ENCODE measurements at regions not wholly inside any gene's neighbourhood (a gene's known extent, or its start where the extent isn't known, plus 50 kb on each side); places are given as distances from the start of the nearest gene placed in this dataset.

DNA sequence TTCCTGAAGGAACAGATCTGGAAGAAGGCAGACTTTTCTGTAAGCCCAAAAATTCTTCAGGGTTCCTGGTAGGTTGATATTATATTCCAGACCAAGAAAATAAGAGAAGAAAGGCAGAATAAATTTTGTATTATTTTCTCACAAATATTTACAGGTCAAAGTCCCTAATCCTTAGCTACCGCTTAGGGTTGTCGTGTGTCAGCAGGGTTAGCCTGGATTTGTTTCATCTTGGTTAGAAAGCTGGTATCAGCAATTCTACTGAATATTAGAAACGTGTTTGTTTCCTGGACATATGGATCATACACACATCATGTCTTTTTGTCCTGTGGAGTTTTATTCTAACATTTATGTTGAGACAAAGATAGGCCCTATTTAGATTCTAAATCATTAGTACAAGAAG is 232.9 kb upstream of the CXXC4 start:
- no peak overlapping the region for H3K27ac ChIP-seq (ENCODE audit: low read depth, low read length)
- H3K36me3 ChIP-seq (ENCODE audit: control insufficient read depth in 1 of 2, insufficient read depth in 2 of 2, low read length in 2 of 2): no peaks in the 10 kb centered on the region
- H3K4me3 ChIP-seq (ENCODE audit: low read depth in 1 of 2, low read length in 2 of 2): no peak overlapping the region
- no peaks in the 10 kb centered on the region for H3K4me1 ChIP-seq (ENCODE audit: control insufficient read depth in 1 of 2, insufficient read depth in 2 of 2, low read length in 2 of 2)
- H3K9me3 ChIP-seq (ENCODE audit: control insufficient read depth in 1 of 2, low read length in 2 of 2): no peaks in the 10 kb centered on the region
- H3K9ac ChIP-seq (ENCODE audit: low read depth in 1 of 2, low read length in 2 of 2): no peak overlapping the region
- H3K27me3 ChIP-seq (ENCODE audit: control insufficient read depth in 1 of 2, insufficient read depth in 2 of 2, low read length in 2 of 2): no peaks in the 10 kb centered on the region

DNA sequence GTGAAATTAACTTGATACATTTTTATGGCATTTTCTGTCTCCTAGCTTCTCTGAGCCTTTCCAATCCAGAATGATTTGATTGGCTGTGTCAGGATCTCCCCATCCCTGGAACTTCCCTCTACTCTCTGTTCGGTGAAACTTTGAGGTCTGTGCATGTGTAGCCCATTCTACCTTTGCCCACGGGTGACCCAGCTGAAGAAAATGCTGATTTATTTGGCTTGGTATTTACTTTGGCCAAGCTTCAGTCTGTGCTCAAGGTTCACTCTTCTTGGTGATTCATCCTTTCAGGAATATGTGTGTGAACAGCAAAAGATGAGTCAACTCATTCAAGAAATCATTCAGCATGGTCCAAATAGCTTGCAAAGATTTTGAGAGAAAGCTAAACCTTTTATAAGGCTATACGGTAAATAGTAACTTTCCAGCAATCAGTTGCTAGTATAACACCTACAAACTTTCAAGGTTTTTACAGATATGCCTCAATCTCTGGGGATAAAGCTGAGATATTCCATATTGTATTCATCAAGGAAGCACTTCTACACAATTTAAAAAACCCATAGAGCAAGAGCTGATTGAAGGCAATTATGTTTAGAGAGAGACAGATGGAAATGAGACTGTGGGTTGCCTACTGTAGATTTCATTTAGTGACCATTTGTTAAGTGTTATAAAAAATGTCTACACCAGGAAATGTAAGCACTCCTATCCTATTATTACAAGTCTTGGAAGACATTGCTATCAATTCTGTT is 233.9 kb upstream of the CXXC4 start:
- Histone ChIP-seq H3K9me3 (ENCODE audit: control insufficient read depth in 1 of 2, low read length in 2 of 2) (no peaks in the 10 kb centered on the region), H3K4me1 (ENCODE audit: control insufficient read depth in 1 of 2, insufficient read depth in 2 of 2, low read length in 2 of 2) (no peaks in the 10 kb centered on the region), H3K9ac (ENCODE audit: low read depth in 1 of 2, low read length in 2 of 2) (no peak overlapping the region), H3K27me3 (ENCODE audit: control insufficient read depth in 1 of 2, insufficient read depth in 2 of 2, low read length in 2 of 2) (no peaks in the 10 kb centered on the region), H3K36me3 (ENCODE audit: control insufficient read depth in 1 of 2, insufficient read depth in 2 of 2, low read length in 2 of 2) (no peaks in the 10 kb centered on the region), H3K27ac (ENCODE audit: low read depth, low read length) (no peak overlapping the region), H3K4me3 (ENCODE audit: low read depth in 1 of 2, low read length in 2 of 2) (no peak overlapping the region)

DNA sequence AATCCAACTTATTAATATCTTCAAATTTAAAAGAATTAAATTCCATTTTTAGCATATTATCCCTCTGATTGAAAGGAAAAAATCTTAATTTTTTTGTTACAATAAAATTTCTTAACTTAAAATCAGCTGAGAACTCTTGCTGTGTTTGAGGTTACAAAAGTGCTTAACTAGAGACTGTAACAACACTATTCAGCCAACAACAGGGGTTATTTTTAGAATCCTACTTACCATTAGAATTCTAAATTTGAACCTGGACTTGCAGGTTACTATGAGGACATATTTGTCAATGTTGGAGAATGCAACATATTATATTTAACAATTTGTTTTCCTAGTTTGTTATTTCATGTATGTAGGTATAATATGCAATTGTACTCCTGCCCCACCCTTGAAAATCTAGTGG is 238.1 kb upstream of the CXXC4 start:
- Histone ChIP-seq H3K4me3 (ENCODE audit: low read depth in 1 of 2, low read length in 2 of 2) (no peak overlapping the region), H3K27me3 (ENCODE audit: control insufficient read depth in 1 of 2, insufficient read depth in 2 of 2, low read length in 2 of 2) (no peaks in the 10 kb centered on the region), H3K9ac (ENCODE audit: low read depth in 1 of 2, low read length in 2 of 2) (no peak overlapping the region), H3K27ac (ENCODE audit: low read depth, low read length) (no peak overlapping the region), H3K4me1 (ENCODE audit: control insufficient read depth in 1 of 2, insufficient read depth in 2 of 2, low read length in 2 of 2) (no peaks in the 10 kb centered on the region), H3K9me3 (ENCODE audit: control insufficient read depth in 1 of 2, low read length in 2 of 2) (no peaks in the 10 kb centered on the region), H3K36me3 (ENCODE audit: control insufficient read depth in 1 of 2, insufficient read depth in 2 of 2, low read length in 2 of 2) (no peaks in the 10 kb centered on the region)

DNA sequence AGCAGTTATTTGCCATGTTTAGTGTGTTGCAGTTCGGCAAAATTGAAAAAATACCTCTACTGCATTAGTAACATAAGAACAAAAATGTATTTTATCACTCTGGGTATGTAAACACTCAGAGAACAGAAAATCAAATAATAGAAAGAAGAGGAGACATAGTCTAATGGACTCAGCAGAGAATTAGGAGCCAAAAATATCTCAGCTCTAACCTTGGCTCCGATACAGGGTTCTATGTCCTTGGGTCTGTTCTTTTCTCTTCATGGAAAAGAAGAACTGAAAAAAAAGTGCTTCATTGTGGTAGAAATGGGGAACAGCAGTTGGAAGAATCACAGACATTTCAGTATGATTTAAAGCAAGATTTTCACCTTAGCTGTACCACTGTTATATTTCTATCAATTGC is 240.5 kb upstream of the CXXC4 start:
- Histone ChIP-seq H3K36me3 (ENCODE audit: control insufficient read depth in 1 of 2, insufficient read depth in 2 of 2, low read length in 2 of 2) (no peaks in the 10 kb centered on the region), H3K27me3 (ENCODE audit: control insufficient read depth in 1 of 2, insufficient read depth in 2 of 2, low read length in 2 of 2) (no peaks in the 10 kb centered on the region), H3K27ac (ENCODE audit: low read depth, low read length) (no peak overlapping the region), H3K4me1 (ENCODE audit: control insufficient read depth in 1 of 2, insufficient read depth in 2 of 2, low read length in 2 of 2) (no peaks in the 10 kb centered on the region), H3K9ac (ENCODE audit: low read depth in 1 of 2, low read length in 2 of 2) (no peak overlapping the region), H3K4me3 (ENCODE audit: low read depth in 1 of 2, low read length in 2 of 2) (no peak overlapping the region), H3K9me3 (ENCODE audit: control insufficient read depth in 1 of 2, low read length in 2 of 2) (no peaks in the 10 kb centered on the region)

DNA sequence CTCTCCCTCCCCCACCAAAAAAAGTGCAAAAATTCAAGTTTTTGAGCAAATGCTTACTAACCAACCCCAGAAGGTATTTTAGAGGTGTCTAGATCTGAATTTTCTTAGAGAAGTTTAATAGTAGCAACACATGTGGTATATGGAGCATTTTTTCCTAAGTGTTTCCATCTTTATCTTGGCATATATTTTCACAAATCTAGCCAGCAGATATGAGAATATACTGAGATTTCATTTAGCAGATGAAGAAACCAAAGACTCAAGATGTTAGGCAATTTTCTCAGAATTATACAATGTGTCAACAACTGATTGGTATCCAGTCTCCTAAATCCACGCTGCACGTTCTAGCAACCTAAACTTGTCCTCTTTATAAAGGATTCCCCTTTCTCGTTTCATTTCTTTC is 245.5 kb upstream of the CXXC4 start:
- no peak overlapping the region for H3K4me3 ChIP-seq (ENCODE audit: low read depth in 1 of 2, low read length in 2 of 2)
- H3K9me3 ChIP-seq (ENCODE audit: control insufficient read depth in 1 of 2, low read length in 2 of 2): no peaks in the 10 kb centered on the region
- no peaks in the 10 kb centered on the region for H3K27me3 ChIP-seq (ENCODE audit: control insufficient read depth in 1 of 2, insufficient read depth in 2 of 2, low read length in 2 of 2)
- no peak overlapping the region for H3K9ac ChIP-seq (ENCODE audit: low read depth in 1 of 2, low read length in 2 of 2)
- no peaks in the 10 kb centered on the region for H3K4me1 ChIP-seq (ENCODE audit: control insufficient read depth in 1 of 2, insufficient read depth in 2 of 2, low read length in 2 of 2)
- H3K27ac ChIP-seq (ENCODE audit: low read depth, low read length): no peak overlapping the region
- H3K36me3 ChIP-seq (ENCODE audit: control insufficient read depth in 1 of 2, insufficient read depth in 2 of 2, low read length in 2 of 2): no peaks in the 10 kb centered on the region

DNA sequence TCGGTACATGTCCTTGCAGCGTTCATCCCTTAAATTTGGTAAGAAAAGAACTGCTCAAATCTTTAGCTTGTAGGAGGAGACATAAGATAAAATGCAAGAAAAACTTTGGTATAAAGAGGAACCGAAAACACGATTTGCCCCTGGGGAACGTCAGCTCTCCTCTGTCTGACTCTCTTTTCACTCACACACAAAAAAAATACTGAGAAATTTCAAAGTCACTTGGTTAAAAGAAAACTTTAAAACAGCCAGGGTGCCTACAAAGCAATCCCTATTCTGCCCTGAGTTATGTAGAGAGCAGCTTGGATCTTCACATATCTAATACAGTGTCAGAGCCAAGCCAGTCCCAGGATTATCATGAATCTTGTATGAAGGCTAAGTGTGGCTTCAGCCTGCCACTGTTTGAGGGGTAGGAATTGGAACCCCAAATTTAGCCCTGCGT is 248.5 kb upstream of the CXXC4 start:
- Histone ChIP-seq H3K27ac (ENCODE audit: low read depth, low read length) (no peak overlapping the region), H3K27me3 (ENCODE audit: control insufficient read depth in 1 of 2, insufficient read depth in 2 of 2, low read length in 2 of 2) (no peaks in the 10 kb centered on the region), H3K36me3 (ENCODE audit: control insufficient read depth in 1 of 2, insufficient read depth in 2 of 2, low read length in 2 of 2) (no peaks in the 10 kb centered on the region), H3K4me3 (ENCODE audit: low read depth in 1 of 2, low read length in 2 of 2) (no peak overlapping the region), H3K4me1 (ENCODE audit: control insufficient read depth in 1 of 2, insufficient read depth in 2 of 2, low read length in 2 of 2) (no peaks in the 10 kb centered on the region), H3K9ac (ENCODE audit: low read depth in 1 of 2, low read length in 2 of 2) (no peak overlapping the region), H3K9me3 (ENCODE audit: control insufficient read depth in 1 of 2, low read length in 2 of 2) (no peaks in the 10 kb centered on the region)

DNA sequence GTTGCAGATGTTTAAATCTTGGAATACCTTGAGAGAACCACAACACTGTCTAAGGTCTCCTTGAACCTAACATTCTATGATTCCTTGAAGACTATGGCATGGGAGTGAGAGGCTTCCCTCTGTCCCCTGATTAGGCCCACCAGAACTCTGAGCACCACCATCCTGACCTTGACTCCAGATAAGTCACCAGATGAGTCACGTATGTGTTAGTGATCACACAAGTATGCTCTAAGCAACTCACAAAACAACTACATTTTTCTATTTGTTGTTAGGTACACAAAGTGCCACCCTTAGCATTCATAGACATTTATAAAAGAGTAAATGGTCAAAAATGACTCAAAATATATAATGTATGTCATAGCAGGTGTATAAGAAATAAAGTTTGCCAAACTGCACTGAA is 252.9 kb upstream of the CXXC4 start:
- Histone ChIP-seq H3K9ac (ENCODE audit: low read depth in 1 of 2, low read length in 2 of 2) (no peak overlapping the region), H3K27ac (ENCODE audit: low read depth, low read length) (no peak overlapping the region), H3K4me3 (ENCODE audit: low read depth in 1 of 2, low read length in 2 of 2) (no peak overlapping the region), H3K36me3 (ENCODE audit: control insufficient read depth in 1 of 2, insufficient read depth in 2 of 2, low read length in 2 of 2) (no peaks in the 10 kb centered on the region), H3K9me3 (ENCODE audit: control insufficient read depth in 1 of 2, low read length in 2 of 2) (no peaks in the 10 kb centered on the region), H3K27me3 (ENCODE audit: control insufficient read depth in 1 of 2, insufficient read depth in 2 of 2, low read length in 2 of 2) (no peaks in the 10 kb centered on the region), H3K4me1 (ENCODE audit: control insufficient read depth in 1 of 2, insufficient read depth in 2 of 2, low read length in 2 of 2) (no peaks in the 10 kb centered on the region)

DNA sequence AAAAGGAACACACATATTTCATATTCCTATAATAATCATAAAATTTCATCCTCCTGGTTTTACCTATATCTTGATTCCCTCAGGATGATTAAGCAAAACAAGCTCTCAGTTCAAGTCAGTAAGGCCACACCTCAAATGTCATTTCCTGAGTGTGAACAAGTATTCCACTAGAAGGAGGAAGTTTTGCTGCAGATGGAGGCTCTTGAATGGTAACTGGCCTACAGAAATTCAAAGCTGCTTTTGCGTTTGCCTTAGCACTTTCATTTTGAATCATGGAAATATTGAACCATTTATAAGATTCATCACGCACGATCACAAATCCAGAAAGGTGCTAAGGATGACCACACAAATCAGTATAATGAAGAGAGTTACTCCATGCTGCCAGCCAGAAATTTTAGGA is 254.4 kb upstream of the CXXC4 start:
- no peaks in the 10 kb centered on the region for H3K27me3 ChIP-seq (ENCODE audit: control insufficient read depth in 1 of 2, insufficient read depth in 2 of 2, low read length in 2 of 2)
- no peak overlapping the region for H3K9ac ChIP-seq (ENCODE audit: low read depth in 1 of 2, low read length in 2 of 2)
- no peaks in the 10 kb centered on the region for H3K36me3 ChIP-seq (ENCODE audit: control insufficient read depth in 1 of 2, insufficient read depth in 2 of 2, low read length in 2 of 2)
- H3K27ac ChIP-seq (ENCODE audit: low read depth, low read length): no peak overlapping the region
- H3K9me3 ChIP-seq (ENCODE audit: control insufficient read depth in 1 of 2, low read length in 2 of 2): no peaks in the 10 kb centered on the region
- no peaks in the 10 kb centered on the region for H3K4me1 ChIP-seq (ENCODE audit: control insufficient read depth in 1 of 2, insufficient read depth in 2 of 2, low read length in 2 of 2)
- no peak overlapping the region for H3K4me3 ChIP-seq (ENCODE audit: low read depth in 1 of 2, low read length in 2 of 2)

DNA sequence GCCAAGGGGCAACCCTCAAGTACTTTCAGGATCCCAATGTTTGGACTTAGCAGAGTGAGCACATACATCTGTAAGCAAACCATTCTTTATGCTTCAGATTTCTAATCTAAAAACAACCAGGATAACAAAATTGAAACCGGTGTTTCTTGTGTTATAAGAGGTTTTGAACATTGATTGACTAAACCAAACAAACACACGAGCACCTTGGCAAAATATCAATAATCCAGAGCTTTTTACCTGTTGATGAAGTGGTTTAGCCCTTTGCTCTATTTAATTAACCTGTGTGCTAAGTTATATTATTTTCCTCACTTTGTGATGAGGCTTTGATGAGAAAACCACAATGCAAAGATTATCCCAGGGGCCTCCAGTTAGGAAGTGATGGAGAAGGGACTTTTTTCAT is 255.3 kb upstream of the CXXC4 start:
- no peak overlapping the region for H3K4me3 ChIP-seq (ENCODE audit: low read depth in 1 of 2, low read length in 2 of 2)
- H3K36me3 ChIP-seq (ENCODE audit: control insufficient read depth in 1 of 2, insufficient read depth in 2 of 2, low read length in 2 of 2): no peaks in the 10 kb centered on the region
- H3K9ac ChIP-seq (ENCODE audit: low read depth in 1 of 2, low read length in 2 of 2): no peak overlapping the region
- H3K27me3 ChIP-seq (ENCODE audit: control insufficient read depth in 1 of 2, insufficient read depth in 2 of 2, low read length in 2 of 2): no peaks in the 10 kb centered on the region
- H3K9me3 ChIP-seq (ENCODE audit: control insufficient read depth in 1 of 2, low read length in 2 of 2): no peaks in the 10 kb centered on the region
- H3K27ac ChIP-seq (ENCODE audit: low read depth, low read length): no peak overlapping the region
- H3K4me1 ChIP-seq (ENCODE audit: control insufficient read depth in 1 of 2, insufficient read depth in 2 of 2, low read length in 2 of 2): no peaks in the 10 kb centered on the region

DNA sequence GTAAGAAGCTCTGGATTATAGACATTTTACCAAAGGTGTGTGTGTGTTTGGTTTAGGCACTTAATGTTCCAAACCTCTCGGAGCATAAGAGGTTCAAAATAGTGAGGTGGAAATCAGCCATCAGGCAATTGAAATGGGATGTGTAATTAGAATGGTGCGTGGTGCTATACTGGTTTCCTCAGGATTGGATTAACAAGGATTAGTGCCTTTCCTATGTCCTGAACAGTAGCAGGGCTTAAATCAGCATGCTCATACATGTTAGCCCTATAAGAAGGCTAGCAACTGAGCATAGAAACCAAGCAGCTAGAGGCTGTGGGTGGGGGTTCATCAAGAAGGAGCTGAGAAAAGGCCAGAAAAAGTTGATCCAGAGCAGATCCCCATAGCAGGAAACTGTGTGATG is 256.8 kb upstream of the CXXC4 start:
- Histone ChIP-seq H3K9ac (ENCODE audit: low read depth in 1 of 2, low read length in 2 of 2) (no peak overlapping the region), H3K9me3 (ENCODE audit: control insufficient read depth in 1 of 2, low read length in 2 of 2) (no peaks in the 10 kb centered on the region), H3K27me3 (ENCODE audit: control insufficient read depth in 1 of 2, insufficient read depth in 2 of 2, low read length in 2 of 2) (no peaks in the 10 kb centered on the region), H3K27ac (ENCODE audit: low read depth, low read length) (no peak overlapping the region), H3K4me1 (ENCODE audit: control insufficient read depth in 1 of 2, insufficient read depth in 2 of 2, low read length in 2 of 2) (no peaks in the 10 kb centered on the region), H3K4me3 (ENCODE audit: low read depth in 1 of 2, low read length in 2 of 2) (no peak overlapping the region), H3K36me3 (ENCODE audit: control insufficient read depth in 1 of 2, insufficient read depth in 2 of 2, low read length in 2 of 2) (no peaks in the 10 kb centered on the region)

DNA sequence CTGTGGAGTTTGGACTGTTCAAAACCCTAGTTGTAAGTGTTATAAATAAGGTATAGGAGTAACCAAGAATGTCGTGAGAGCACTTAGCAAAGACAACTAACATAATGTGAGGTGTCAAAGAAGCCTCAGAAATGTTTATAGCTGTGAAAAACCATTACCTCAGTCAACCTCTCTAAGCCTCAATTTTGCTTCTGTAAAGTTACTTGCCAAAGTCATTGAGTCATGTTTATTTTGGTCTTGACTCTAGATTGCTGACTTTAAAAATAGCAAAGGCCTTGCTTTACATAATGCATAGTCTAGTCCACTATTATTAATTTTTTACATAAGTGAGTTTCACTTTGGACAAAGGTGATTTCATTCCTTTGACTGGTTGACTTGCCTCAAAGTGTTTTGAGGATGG is 257.6 kb upstream of the CXXC4 start:
- H3K9me3 ChIP-seq (ENCODE audit: control insufficient read depth in 1 of 2, low read length in 2 of 2): no peaks in the 10 kb centered on the region
- no peaks in the 10 kb centered on the region for H3K36me3 ChIP-seq (ENCODE audit: control insufficient read depth in 1 of 2, insufficient read depth in 2 of 2, low read length in 2 of 2)
- no peaks in the 10 kb centered on the region for H3K27me3 ChIP-seq (ENCODE audit: control insufficient read depth in 1 of 2, insufficient read depth in 2 of 2, low read length in 2 of 2)
- H3K9ac ChIP-seq (ENCODE audit: low read depth in 1 of 2, low read length in 2 of 2): no peak overlapping the region
- no peak overlapping the region for H3K27ac ChIP-seq (ENCODE audit: low read depth, low read length)
- no peak overlapping the region for H3K4me3 ChIP-seq (ENCODE audit: low read depth in 1 of 2, low read length in 2 of 2)
- no peaks in the 10 kb centered on the region for H3K4me1 ChIP-seq (ENCODE audit: control insufficient read depth in 1 of 2, insufficient read depth in 2 of 2, low read length in 2 of 2)
